ENCODE measurements at regions not wholly inside any gene's neighbourhood (a gene's known extent, or its start where the extent isn't known, plus 50 kb on each side); places are given as distances from the start of the nearest gene placed in this dataset.

DNA sequence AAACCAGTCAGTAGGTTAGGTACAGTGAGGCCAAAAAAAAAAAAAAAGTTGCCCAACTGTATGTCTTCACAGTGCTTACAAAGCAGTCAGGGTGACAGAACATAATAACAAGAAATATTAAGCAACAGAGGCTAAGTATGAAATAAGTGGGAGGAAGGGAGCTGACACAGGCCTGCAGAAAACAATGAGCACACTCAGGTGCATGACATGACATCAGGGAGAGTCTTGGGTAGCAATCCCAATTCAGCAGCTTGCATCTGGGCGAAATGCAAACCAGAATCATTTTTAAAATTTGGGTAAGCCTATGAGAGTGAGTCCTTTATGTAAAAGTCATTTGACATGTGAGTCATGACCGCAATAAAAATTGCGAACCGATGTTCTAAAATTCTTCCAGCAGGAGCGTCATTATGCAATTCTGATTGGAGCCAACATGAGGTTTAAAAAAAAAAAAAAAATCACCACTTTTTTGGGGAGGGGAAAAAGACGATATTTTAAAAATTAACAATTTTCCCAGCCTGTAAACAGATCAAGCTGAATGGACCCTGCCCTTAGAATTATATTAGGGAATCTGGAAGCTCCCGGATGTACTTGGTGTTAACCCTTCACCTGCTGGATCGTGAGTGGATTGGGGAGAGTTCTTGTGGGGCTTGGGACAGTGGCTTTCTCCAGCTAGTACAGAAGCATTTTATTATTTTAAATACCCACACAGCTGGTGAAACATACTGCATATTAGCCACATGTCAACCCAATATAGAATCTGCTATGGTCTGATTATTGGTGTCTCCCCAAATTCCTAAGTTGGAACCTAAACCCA is 127.9 kb downstream of the NPIPB5 start:
- no peaks in the 10 kb centered on the region for H3K9me3 ChIP-seq
- CTCF ChIA-PET: interaction anchor here (0.6 to 1.4 kb wide), 4 partner anchors 20 to 1480 kb away, joined by 3 read pairs; partner anchors contain the start of gene LDAF1

DNA sequence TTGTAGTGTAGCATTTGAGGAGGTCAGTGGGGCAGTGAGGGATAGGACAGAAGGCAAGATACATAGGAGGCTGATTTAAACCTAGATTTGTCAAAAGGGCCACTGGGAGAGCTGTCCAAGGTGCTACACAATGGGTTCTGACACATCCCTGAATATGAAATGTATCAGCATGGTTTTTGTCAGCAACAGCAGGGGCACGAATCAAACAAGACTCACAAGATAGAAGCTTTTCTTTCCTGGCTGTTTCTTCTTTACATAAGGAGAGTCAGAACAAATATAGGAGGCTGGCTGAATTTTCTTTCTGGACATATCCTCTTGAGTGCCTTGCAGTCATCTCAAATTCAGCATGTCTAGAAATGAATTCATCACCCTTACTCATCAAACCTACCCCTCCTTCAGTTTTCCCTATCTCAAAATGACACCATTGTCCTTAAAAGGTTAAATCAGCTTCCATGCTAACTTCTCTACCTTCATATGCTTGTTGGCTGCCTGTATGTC is 130.5 kb downstream of the NPIPB5 start:
- Histone ChIP-seq H3K4me3 (ENCODE audit: low read depth in 2 of 2, low read length in 1 of 2) (no peak overlapping the region), H3K9ac (no peak overlapping the region), H3K27me3 (ENCODE audit: insufficient read depth) (peaks cover 8% of the 10 kb centered on the region; the same call in 1 of the 2 replicates), H3K4me2 (no peak overlapping the region), H4K20me1 (ENCODE audit: insufficient read depth) (no peaks in the 10 kb centered on the region), H3K9me2 (no peaks in the 10 kb centered on the region), H3K36me3 (replicated peaks in 1 of 2; ENCODE audit: control insufficient read depth in 1 of 2, insufficient read depth in 2 of 2, low read length in 1 of 2) (no peaks in the 10 kb centered on the region), H3K27ac (ENCODE audit: low read depth in 2 of 2, low read length in 1 of 2) (no peak overlapping the region), H3K9me3 (no peaks in the 10 kb centered on the region), H3K4me1 (ENCODE audit: control insufficient read depth in 1 of 2, insufficient read depth in 2 of 2, low read depth in 1 of 2, low read length in 1 of 2) (no peaks in the 10 kb centered on the region), H3K79me2 (ENCODE audit: insufficient read depth) (no peaks in the 10 kb centered on the region), H2AFZ (ENCODE audit: low read depth) (no peak overlapping the region), H3F3A (replicated peaks; ENCODE audit: insufficient read depth) (no peaks in the 10 kb centered on the region)
- DNase-seq: no peak
- ChIA-PET POLR2A (no interaction called here), CTCF (interaction anchor here (1.0 to 1.7 kb wide), 3 partner anchors 18 to 336 kb away, joined by 3 to 5 read pairs (median 4); no protein-coding TSS in a partner anchor)
- TF ChIP-seq, protein P1, sequence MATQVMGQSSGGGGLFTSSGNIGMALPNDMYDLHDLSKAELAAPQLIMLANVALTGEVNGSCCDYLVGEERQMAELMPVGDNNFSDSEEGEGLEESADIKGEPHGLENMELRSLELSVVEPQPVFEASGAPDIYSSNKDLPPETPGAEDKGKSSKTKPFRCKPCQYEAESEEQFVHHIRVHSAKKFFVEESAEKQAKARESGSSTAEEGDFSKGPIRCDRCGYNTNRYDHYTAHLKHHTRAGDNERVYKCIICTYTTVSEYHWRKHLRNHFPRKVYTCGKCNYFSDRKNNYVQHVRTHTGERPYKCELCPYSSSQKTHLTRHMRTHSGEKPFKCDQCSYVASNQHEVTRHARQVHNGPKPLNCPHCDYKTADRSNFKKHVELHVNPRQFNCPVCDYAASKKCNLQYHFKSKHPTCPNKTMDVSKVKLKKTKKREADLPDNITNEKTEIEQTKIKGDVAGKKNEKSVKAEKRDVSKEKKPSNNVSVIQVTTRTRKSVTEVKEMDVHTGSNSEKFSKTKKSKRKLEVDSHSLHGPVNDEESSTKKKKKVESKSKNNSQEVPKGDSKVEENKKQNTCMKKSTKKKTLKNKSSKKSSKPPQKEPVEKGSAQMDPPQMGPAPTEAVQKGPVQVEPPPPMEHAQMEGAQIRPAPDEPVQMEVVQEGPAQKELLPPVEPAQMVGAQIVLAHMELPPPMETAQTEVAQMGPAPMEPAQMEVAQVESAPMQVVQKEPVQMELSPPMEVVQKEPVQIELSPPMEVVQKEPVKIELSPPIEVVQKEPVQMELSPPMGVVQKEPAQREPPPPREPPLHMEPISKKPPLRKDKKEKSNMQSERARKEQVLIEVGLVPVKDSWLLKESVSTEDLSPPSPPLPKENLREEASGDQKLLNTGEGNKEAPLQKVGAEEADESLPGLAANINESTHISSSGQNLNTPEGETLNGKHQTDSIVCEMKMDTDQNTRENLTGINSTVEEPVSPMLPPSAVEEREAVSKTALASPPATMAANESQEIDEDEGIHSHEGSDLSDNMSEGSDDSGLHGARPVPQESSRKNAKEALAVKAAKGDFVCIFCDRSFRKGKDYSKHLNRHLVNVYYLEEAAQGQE (IDR thresholded peaks at IDR 0.05; ENCODE audit: low read depth, low read length): peak; percentile 97
- TF ChIP-seq EZH2phosphoT487 (IDR thresholded peaks at IDR 0.05; ENCODE audit: borderline replicate concordance, low read depth): no peak
- WGBS (ENCODE audit: low lambda C conversion rate): 12% methylated on average over 1 of the region's 1 CpG

More for the DNA sequence above, 127.9 kb downstream of the NPIPB5 start:
- Histone ChIP-seq H3K79me2 (ENCODE audit: insufficient read depth) (no peaks in the 10 kb centered on the region), H3K27me3 (ENCODE audit: insufficient read depth) (peaks cover 8% of the 10 kb centered on the region; the same call in 1 of the 2 replicates), H3K4me1 (ENCODE audit: control insufficient read depth in 1 of 2, insufficient read depth in 2 of 2, low read depth in 1 of 2, low read length in 1 of 2) (no peaks in the 10 kb centered on the region), H2AFZ (ENCODE audit: low read depth) (no peak overlapping the region), H3K9ac (no peak overlapping the region), H3K4me3 (ENCODE audit: low read depth in 2 of 2, low read length in 1 of 2) (no peak overlapping the region), H3K4me2 (no peak overlapping the region), H4K20me1 (ENCODE audit: insufficient read depth) (no peaks in the 10 kb centered on the region), H3K36me3 (replicated peaks in 1 of 2; ENCODE audit: control insufficient read depth in 1 of 2, insufficient read depth in 2 of 2, low read length in 1 of 2) (no peaks in the 10 kb centered on the region), H3K27ac (ENCODE audit: low read depth in 2 of 2, low read length in 1 of 2) (no peak overlapping the region), H3F3A (replicated peaks; ENCODE audit: insufficient read depth) (no peaks in the 10 kb centered on the region), H3K9me2 (no peaks in the 10 kb centered on the region)
- TF ChIP-seq CHD2 (IDR thresholded peaks at IDR 0.05; ENCODE audit: low read length, partially characterized antibody) (no peak), FOXJ3 (CRISPR knock-in tag; IDR thresholded peaks at IDR 0.05) (no peak), MXI1 (IDR thresholded peaks at IDR 0.05; ENCODE audit: low read depth, low read length) (no peak), SMC3 (IDR thresholded peaks at IDR 0.05; ENCODE audit: low read depth, low read length) (no peak), RXRA (IDR thresholded peaks at IDR 0.05; ENCODE audit: borderline replicate concordance, low read depth) (no peak), NFIC (IDR thresholded peaks at IDR 0.05; ENCODE audit: borderline replicate concordance) (no peak), TEAD4 (IDR thresholded peaks at IDR 0.05; ENCODE audit: borderline replicate concordance, insufficient read depth) (no peak), GABPA (IDR thresholded peaks at IDR 0.05; ENCODE audit: low read depth) (no peak)
- POLR2A ChIA-PET: no interaction called here
- 45% methylated on average over 8 of the region's 8 CpGs for WGBS (ENCODE audit: low lambda C conversion rate)
- no peak for DNase-seq

Data from SK-N-SH (cell line).